ENCODE measurements at regions not wholly inside any gene's neighbourhood (a gene's known extent, or its start where the extent isn't known, plus 50 kb on each side); places are given as distances from the start of the nearest gene placed in this dataset.
"Not testable (repeated sequence)": the region's sequence is repeated elsewhere in the genome, so short reads cannot be mapped to it uniquely, and the experiment has no call there.

- Histone ChIP-seq H3K9me3 (replicated peaks in 1 of 2; ENCODE audit: control insufficient read depth in 1 of 2, insufficient read depth in 1 of 2, low read length in 2 of 2) (no peaks in the 10 kb centered on the region), H2AFZ (ENCODE audit: insufficient read depth, low read depth, low read length, poor library complexity, severe bottlenecking) (peak overlapping the region; percentile 83), H3K27ac (ENCODE audit: low read depth in 1 of 2, low read length in 2 of 2) (peak overlapping the region in 1 of 2 donors; percentile 79), H3K27me3 (ENCODE audit: control insufficient read depth in 2 of 2, insufficient read depth in 2 of 2, low read length in 2 of 2) (no peaks in the 10 kb centered on the region), H3K4me1 (ENCODE audit: control insufficient read depth in 1 of 2, insufficient read depth in 2 of 2, low read length in 2 of 2) (peaks cover 6% of the 10 kb centered on the region in 2 donors), H3K4me3 (replicated peaks in 1 of 3; ENCODE audit: low read depth in 2 of 3, low read length in 3 of 3) (peak overlapping the region; percentile 52 to 75 (median 73)), H4K20me1 (ENCODE audit: insufficient read depth, low read length) (no peaks in the 10 kb centered on the region), H3K79me2 (ENCODE audit: insufficient read depth, low read length) (no peaks in the 10 kb centered on the region), H3K9ac (ENCODE audit: insufficient read depth, low read length, poor library complexity, severe bottlenecking) (peak overlapping the region; percentile 69), H3K36me3 (replicated peaks in 1 of 2; ENCODE audit: control insufficient read depth in 1 of 2, insufficient read depth in 2 of 2, low read length in 2 of 2) (no peaks in the 10 kb centered on the region), H3K4me2 (replicated peaks; ENCODE audit: extremely low read depth, low read length, poor library complexity, severe bottlenecking) (peak overlapping the region; percentile 71)
- peak overlapping the region; percentile 83 to 91 for H3K4me3 Mint-ChIP-seq
- no peak for TF ChIP-seq CTCF (IDR thresholded peaks at IDR 0.05)
- H3K4me1 Mint-ChIP-seq, result peaks cover 11% of the 10 kb centered on the region
- H3K36me3 Mint-ChIP-seq, result no peaks in the 10 kb centered on the region
- intact Hi-C loops (cut with micrococcal nuclease), result no loop called here
- under 1% methylated on average over 49 of the region's 56 CpGs for WGBS (ENCODE audit: insufficient coverage)
- H3K27me3 Mint-ChIP-seq (ENCODE audit: low read depth in 3 of 3), result peaks cover 8 to 20% (median 14%) of the 10 kb centered on the region in 3 donors
- peaks cover 0 to 3% (median 0%) of the 10 kb centered on the region in 7 donors for H3K9me3 Mint-ChIP-seq
- DNase-seq, result peak; percentile 90 to 91 (median 91)
- H3K27ac Mint-ChIP-seq, result peak overlapping the region; percentile 76 to 94 (median 87)
Measured at GRCh38 chr4:9691238-9692065, 90.0 kb upstream of the DRD5 start.

GRCh38 chr4:9692791-9693491 is 88.5 kb upstream of the DRD5 start:
- H3K27me3 ChIP-seq (ENCODE audit: control insufficient read depth in 2 of 2, insufficient read depth in 2 of 2, low read length in 2 of 2); H3K79me2 ChIP-seq (ENCODE audit: insufficient read depth, low read length); H3K36me3 Mint-ChIP-seq; H3K9me3 ChIP-seq (replicated peaks in 1 of 2; ENCODE audit: control insufficient read depth in 1 of 2, insufficient read depth in 1 of 2, low read length in 2 of 2); intact Hi-C loops (cut with micrococcal nuclease); H3K9ac ChIP-seq (ENCODE audit: insufficient read depth, low read length, poor library complexity, severe bottlenecking); H3K4me1 ChIP-seq (ENCODE audit: control insufficient read depth in 1 of 2, insufficient read depth in 2 of 2, low read length in 2 of 2); H4K20me1 ChIP-seq (ENCODE audit: insufficient read depth, low read length); H3K4me2 ChIP-seq (replicated peaks; ENCODE audit: extremely low read depth, low read length, poor library complexity, severe bottlenecking); H3K27ac ChIP-seq (ENCODE audit: low read depth in 1 of 2, low read length in 2 of 2); DNase-seq; H2AFZ ChIP-seq (ENCODE audit: insufficient read depth, low read depth, low read length, poor library complexity, severe bottlenecking); H3K4me3 ChIP-seq (replicated peaks in 1 of 3; ENCODE audit: low read depth in 2 of 3, low read length in 3 of 3); H3K4me3 Mint-ChIP-seq; H3K9me3 Mint-ChIP-seq; H3K36me3 ChIP-seq (replicated peaks in 1 of 2; ENCODE audit: control insufficient read depth in 1 of 2, insufficient read depth in 2 of 2, low read length in 2 of 2): not testable (repeated sequence)
- no CpG with 5 or more reads among the region's 5 CpGs for WGBS (ENCODE audit: insufficient coverage)
- H3K27ac Mint-ChIP-seq, result peak overlapping the region in 1 of 7 donors; percentile 82
- H3K27me3 Mint-ChIP-seq (ENCODE audit: low read depth in 3 of 3), result peaks cover 8 to 14% (median 13%) of the 10 kb centered on the region in 3 donors
- H3K4me1 Mint-ChIP-seq, result peaks cover 11% of the 10 kb centered on the region

GRCh38 chr4:9694403-9694802 is 87.0 kb upstream of the DRD5 start:
- H3K4me2 ChIP-seq (replicated peaks; ENCODE audit: extremely low read depth, low read length, poor library complexity, severe bottlenecking); H3K27me3 ChIP-seq (ENCODE audit: control insufficient read depth in 2 of 2, insufficient read depth in 2 of 2, low read length in 2 of 2); H3K4me3 ChIP-seq (replicated peaks in 1 of 3; ENCODE audit: low read depth in 2 of 3, low read length in 3 of 3); H3K36me3 Mint-ChIP-seq; intact Hi-C loops (cut with micrococcal nuclease); H3K9me3 Mint-ChIP-seq; H3K9ac ChIP-seq (ENCODE audit: insufficient read depth, low read length, poor library complexity, severe bottlenecking); DNase-seq; H3K79me2 ChIP-seq (ENCODE audit: insufficient read depth, low read length); H2AFZ ChIP-seq (ENCODE audit: insufficient read depth, low read depth, low read length, poor library complexity, severe bottlenecking); H3K9me3 ChIP-seq (replicated peaks in 1 of 2; ENCODE audit: control insufficient read depth in 1 of 2, insufficient read depth in 1 of 2, low read length in 2 of 2); H4K20me1 ChIP-seq (ENCODE audit: insufficient read depth, low read length); H3K27ac Mint-ChIP-seq; H3K27ac ChIP-seq (ENCODE audit: low read depth in 1 of 2, low read length in 2 of 2); H3K36me3 ChIP-seq (replicated peaks in 1 of 2; ENCODE audit: control insufficient read depth in 1 of 2, insufficient read depth in 2 of 2, low read length in 2 of 2); H3K4me1 ChIP-seq (ENCODE audit: control insufficient read depth in 1 of 2, insufficient read depth in 2 of 2, low read length in 2 of 2); H3K4me3 Mint-ChIP-seq: not testable (repeated sequence)
- Mint-ChIP-seq H3K4me1 (peaks cover 11% of the 10 kb centered on the region), H3K27me3 (ENCODE audit: low read depth in 3 of 3) (peaks cover 3 to 14% (median 14%) of the 10 kb centered on the region in 3 donors)
- 98% methylated on average over 4 of the region's 7 CpGs for WGBS (ENCODE audit: insufficient coverage)

Data from CD14-positive monocyte (primary cell).